Retinal pigment epithelial cell (primary cell): ENCODE measurements at regions not wholly inside any gene's neighbourhood (a gene's known extent, or its start where the extent isn't known, plus 50 kb on each side); places are given as distances from the start of the nearest gene placed in this dataset.

ENCODE experiments used
- DNase-seq: peaks from one replicate; pipeline ENCODE4 v3.0.0-alpha.2; 2010; ENCODE audit warnings: low read depth
- H3K4me3 ChIP-seq: 2 replicates; pipeline ENCODE4 v1.5.1; 2011; ENCODE audit warnings: mild to moderate bottlenecking, low read length, control low read depth, moderate library complexity
- TF ChIP-seq, protein P1 (sequence below): conservative IDR thresholded peaks from 2 replicates; pipeline ENCODE4 v1.5.1; 2011; ENCODE audit warnings: low read depth, low read length, control low read depth, inconsistent platforms

DNA sequence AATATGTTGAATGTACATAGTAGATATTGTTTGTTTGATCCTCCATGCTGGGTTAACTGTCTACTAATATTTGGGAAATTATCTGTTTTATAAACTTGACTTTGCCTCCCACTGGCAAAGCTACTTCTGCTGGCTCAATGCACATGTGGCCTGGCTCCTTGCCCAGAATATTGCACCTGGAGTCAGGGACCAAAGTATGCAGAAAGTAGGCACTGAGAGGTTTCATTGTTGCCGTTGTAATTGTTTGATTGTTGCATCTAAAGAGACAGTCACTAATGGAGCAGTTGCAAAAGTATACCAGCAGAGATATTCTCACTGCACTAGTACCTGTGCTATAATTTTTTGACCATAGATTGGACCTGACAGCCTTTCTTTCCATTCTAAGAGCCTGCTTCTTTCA, 137.8 kb upstream of the CNTNAP2 start:
- no peak for DNase-seq
- TF ChIP-seq, protein P1, sequence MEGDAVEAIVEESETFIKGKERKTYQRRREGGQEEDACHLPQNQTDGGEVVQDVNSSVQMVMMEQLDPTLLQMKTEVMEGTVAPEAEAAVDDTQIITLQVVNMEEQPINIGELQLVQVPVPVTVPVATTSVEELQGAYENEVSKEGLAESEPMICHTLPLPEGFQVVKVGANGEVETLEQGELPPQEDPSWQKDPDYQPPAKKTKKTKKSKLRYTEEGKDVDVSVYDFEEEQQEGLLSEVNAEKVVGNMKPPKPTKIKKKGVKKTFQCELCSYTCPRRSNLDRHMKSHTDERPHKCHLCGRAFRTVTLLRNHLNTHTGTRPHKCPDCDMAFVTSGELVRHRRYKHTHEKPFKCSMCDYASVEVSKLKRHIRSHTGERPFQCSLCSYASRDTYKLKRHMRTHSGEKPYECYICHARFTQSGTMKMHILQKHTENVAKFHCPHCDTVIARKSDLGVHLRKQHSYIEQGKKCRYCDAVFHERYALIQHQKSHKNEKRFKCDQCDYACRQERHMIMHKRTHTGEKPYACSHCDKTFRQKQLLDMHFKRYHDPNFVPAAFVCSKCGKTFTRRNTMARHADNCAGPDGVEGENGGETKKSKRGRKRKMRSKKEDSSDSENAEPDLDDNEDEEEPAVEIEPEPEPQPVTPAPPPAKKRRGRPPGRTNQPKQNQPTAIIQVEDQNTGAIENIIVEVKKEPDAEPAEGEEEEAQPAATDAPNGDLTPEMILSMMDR = no peak
- H3K4me3 ChIP-seq = no peak overlapping the region

DNA sequence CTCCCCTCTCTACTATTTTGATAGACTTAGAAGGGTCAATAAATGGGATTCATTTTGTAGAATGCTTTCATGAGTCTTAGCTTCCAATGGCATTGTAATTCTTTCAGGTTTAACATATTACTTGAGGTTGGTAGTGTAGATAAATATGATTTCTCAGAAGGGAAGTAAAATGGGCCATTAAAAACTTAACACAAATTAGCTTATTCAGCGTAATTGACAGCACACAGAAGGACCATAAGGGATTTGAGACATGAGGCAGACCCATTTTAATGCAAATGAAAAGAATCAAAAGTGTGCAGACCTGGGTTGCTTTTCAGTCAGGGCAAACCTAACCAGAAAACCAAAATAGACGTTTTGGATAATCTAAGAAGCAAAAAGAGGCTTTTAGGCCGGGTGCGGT, 156.6 kb upstream of the CNTNAP2 start:
- no peak for DNase-seq
- TF ChIP-seq, protein P1 = no peak
- H3K4me3 ChIP-seq = no peak overlapping the region

DNA sequence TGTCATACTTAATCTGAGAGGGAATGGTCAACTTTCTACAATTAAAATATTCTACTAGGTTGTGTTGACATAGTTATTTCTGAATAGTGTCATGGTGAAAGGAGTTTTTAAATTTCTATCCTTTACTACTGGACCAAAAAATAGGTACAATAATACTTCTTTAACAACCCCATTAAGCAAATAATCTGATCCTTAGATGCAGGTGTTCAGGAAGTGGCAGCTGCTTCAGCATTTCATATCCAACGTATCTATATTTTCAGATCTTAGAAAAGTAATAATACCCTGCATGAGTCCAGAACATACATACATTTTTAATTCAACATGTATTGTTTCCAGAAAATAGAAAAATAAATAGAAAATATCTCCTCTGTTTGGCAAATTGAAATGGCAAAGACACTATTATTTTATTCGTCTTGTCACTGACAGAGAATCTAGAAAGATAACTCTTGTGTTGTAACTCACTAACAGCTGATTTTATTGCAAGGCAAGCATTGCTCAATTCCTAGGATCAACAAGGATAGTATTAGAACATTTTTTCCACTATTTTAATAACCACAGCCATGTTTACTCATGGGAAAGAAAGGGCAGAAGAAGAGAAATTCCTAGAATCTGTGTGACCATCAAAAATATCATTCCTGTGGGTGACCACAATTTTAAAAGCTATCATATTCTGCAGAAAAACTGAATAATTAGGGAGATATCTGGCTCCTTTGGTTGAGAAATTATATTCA, 159.3 kb upstream of the CNTNAP2 start:
- TF ChIP-seq, protein P1 = no peak
- no peak overlapping the region for H3K4me3 ChIP-seq
- DNase-seq = no peak

DNA sequence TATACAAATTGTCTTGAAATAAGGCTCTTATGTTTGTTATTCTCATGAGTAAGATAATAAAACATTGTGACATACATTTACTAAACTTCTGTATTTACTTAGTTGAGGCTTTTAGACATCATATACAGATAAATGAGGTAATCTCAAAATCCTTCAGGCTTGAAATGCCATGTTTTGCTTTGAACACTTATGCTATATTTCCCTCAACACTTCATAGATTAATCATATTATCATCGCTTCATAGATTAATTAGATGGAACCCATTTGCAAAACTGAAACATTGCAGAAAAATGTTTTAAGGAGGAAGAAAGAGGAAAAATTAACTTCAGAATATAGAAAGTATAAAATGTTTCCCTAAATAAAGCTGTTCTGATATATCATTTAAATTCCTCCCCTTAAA, 165.0 kb upstream of the CNTNAP2 start:
- DNase-seq = no peak
- TF ChIP-seq, protein P1 = no peak
- H3K4me3 ChIP-seq = no peak overlapping the region

DNA sequence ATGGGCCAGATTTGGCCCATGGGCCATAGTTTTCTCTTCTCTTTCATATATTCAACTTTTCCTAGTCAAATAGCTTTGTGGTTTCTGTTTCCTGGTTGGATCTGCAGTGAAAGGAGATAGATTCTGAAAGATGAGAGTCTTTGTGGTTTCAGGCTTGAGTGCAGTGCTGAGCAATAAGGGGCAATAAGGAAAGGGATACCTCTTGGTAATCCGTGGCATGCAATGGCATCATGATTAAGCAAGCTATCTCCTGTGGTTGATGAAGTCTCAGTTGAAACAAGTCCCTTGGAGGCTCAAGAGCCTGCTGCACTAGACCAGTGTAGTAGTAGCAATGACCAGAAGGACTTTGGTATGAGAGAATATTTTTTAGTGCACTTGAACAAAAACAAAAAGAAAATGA, 187.7 kb upstream of the CNTNAP2 start:
- DNase-seq = no peak
- no peak overlapping the region for H3K4me3 ChIP-seq
- TF ChIP-seq, protein P1 = no peak

DNA sequence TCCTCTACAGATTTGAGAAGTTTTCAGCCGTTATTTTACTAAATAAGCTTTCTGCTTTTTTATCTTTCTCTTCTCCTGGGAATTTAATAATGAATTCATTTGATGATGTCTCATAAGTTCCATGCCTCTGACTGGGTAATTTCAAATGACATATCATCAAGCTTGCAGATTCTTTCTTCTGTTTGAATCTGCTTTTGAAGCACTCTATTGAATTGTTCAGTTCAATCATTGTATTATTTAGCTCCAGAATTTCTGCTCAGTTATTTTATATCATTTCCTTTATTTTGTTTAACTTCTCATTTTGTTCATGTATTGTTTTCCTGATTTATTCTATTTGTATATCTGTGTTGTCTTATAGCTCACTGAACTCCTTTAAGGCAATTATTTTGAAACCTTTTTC, 196.9 kb upstream of the CNTNAP2 start:
- TF ChIP-seq, protein P1 = no peak
- DNase-seq = no peak
- no peak overlapping the region for H3K4me3 ChIP-seq

DNA sequence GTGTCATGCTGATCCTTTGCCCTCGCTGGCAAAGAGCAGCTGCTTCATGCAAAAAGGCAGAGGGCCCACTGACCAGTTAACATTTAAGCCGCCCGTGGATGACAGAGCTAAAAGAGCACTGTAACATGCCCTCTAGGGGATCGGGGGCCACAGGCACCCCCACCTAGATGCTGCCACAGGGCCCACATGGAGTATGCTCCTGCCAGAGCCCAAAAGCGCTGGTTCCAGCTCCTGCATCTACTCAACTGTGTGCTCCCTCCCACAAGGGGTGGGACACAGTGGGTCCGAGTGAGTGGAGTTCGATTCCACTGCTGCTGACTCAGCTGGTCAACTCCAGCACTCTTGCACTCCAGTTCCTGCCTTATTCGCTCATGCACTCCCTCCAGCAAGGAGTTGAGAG, 199.8 kb upstream of the CNTNAP2 start:
- no peak for DNase-seq
- no peak overlapping the region for H3K4me3 ChIP-seq
- TF ChIP-seq, protein P1 = no peak
